ENCODE measurements at regions not wholly inside any gene's neighbourhood (a gene's known extent, or its start where the extent isn't known, plus 50 kb on each side); places are given as distances from the start of the nearest gene placed in this dataset.

GRCh38 chr5:166257661-166258060, 2033.8 kb upstream of the WWC1 start:
- Histone ChIP-seq H3K27me3 (ENCODE audit: control insufficient read depth in 2 of 2, insufficient read depth in 2 of 2, low read length in 2 of 2) (no peaks in the 10 kb centered on the region), H4K20me1 (replicated peaks; ENCODE audit: control insufficient read depth, extremely low read depth, insufficient read depth, low read length) (no peaks in the 10 kb centered on the region), H3K9ac (replicated peaks; ENCODE audit: extremely low read depth, insufficient read depth, low read length) (no peak overlapping the region), H2AFZ (ENCODE audit: low read depth, low read length) (no peak overlapping the region), H3K9me1 (replicated peaks; ENCODE audit: control insufficient read depth, extremely low read depth, insufficient read depth, low read length) (no peaks in the 10 kb centered on the region), H3K9me3 (replicated peaks; ENCODE audit: control insufficient read depth, insufficient read depth, low read length) (peaks cover 7% of the 10 kb centered on the region), H3K4me2 (ENCODE audit: insufficient read depth, low read length) (no peak overlapping the region), H3K36me3 (ENCODE audit: control insufficient read depth in 2 of 2, extremely low read depth in 1 of 2, insufficient read depth in 2 of 2, low read length in 2 of 2) (no peaks in the 10 kb centered on the region), H3K4me1 (ENCODE audit: control insufficient read depth, extremely low read depth, insufficient read depth, low read length) (no peaks in the 10 kb centered on the region), H3K4me3 (replicated peaks in 1 of 3; ENCODE audit: insufficient read depth in 1 of 3, low read depth in 1 of 3, low read length in 3 of 3) (no peak overlapping the region), H3K79me2 (ENCODE audit: control insufficient read depth, insufficient read depth, low read length) (no peaks in the 10 kb centered on the region), H3K27ac (ENCODE audit: insufficient read depth, low read depth, low read length) (no peak overlapping the region)
- FAIRE-seq: no peak
- no peak for DNase-seq (ENCODE audit: low read depth, low spot score)
- intact Hi-C loops (cut with micrococcal nuclease): no loop called here
- dilution Hi-C loops (cut with MboI; ENCODE audit: extremely low pct_ligation_motif_present, low sequenced_read_pairs): no loop called here
- no peak for TF ChIP-seq MYC (IDR thresholded peaks at IDR 0.05; ENCODE audit: low read depth, low read length)
- POLR2A ChIA-PET: no interaction called here
- CTCF ChIA-PET: no interaction called here
- no TSS peak for BruUV-seq (replicated peaks)

- BruUV-seq (replicated peaks): no TSS peak
- Histone ChIP-seq H4K20me1 (replicated peaks; ENCODE audit: control insufficient read depth, extremely low read depth, insufficient read depth, low read length) (no peaks in the 10 kb centered on the region), H3K4me2 (ENCODE audit: insufficient read depth, low read length) (no peak overlapping the region), H3K9ac (replicated peaks; ENCODE audit: extremely low read depth, insufficient read depth, low read length) (no peak overlapping the region), H3K27ac (ENCODE audit: insufficient read depth, low read depth, low read length) (no peak overlapping the region), H3K79me2 (ENCODE audit: control insufficient read depth, insufficient read depth, low read length) (no peaks in the 10 kb centered on the region), H3K4me3 (replicated peaks in 1 of 3; ENCODE audit: insufficient read depth in 1 of 3, low read depth in 1 of 3, low read length in 3 of 3) (no peak overlapping the region), H3K36me3 (ENCODE audit: control insufficient read depth in 2 of 2, extremely low read depth in 1 of 2, insufficient read depth in 2 of 2, low read length in 2 of 2) (no peaks in the 10 kb centered on the region), H3K4me1 (ENCODE audit: control insufficient read depth, extremely low read depth, insufficient read depth, low read length) (no peaks in the 10 kb centered on the region), H3K27me3 (ENCODE audit: control insufficient read depth in 2 of 2, insufficient read depth in 2 of 2, low read length in 2 of 2) (no peaks in the 10 kb centered on the region), H3K9me1 (replicated peaks; ENCODE audit: control insufficient read depth, extremely low read depth, insufficient read depth, low read length) (no peaks in the 10 kb centered on the region), H2AFZ (ENCODE audit: low read depth, low read length) (no peak overlapping the region), H3K9me3 (replicated peaks; ENCODE audit: control insufficient read depth, insufficient read depth, low read length) (peaks cover 7% of the 10 kb centered on the region)
- CTCF ChIA-PET: no interaction called here
- dilution Hi-C loops (cut with MboI; ENCODE audit: extremely low pct_ligation_motif_present, low sequenced_read_pairs): no loop called here
- FAIRE-seq: no peak
- TF ChIP-seq FOS (IDR thresholded peaks at IDR 0.05; ENCODE audit: borderline replicate concordance, insufficient read depth, low read length) (no peak), GATA2 (IDR thresholded peaks at IDR 0.05; ENCODE audit: insufficient read depth, insufficient read length, low read depth, low read length) (no peak), JUN (IDR thresholded peaks at IDR 0.05; ENCODE audit: borderline replicate concordance, insufficient read depth, insufficient read length, low read depth) (no peak), POLR2AphosphoS5 (IDR thresholded peaks at IDR 0.05; ENCODE audit: insufficient read depth, low read depth, low read length) (no peak), EZH2 (IDR thresholded peaks at IDR 0.05; ENCODE audit: borderline replicate concordance, low read depth, low read length, severe bottlenecking) (no peak), POLR2A (IDR thresholded peaks at IDR 0.05; ENCODE audit: low read depth, low read length) (no peak), MAX (IDR thresholded peaks at IDR 0.05; ENCODE audit: insufficient read depth, insufficient read length) (no peak), CTCF (IDR thresholded peaks at IDR 0.05; ENCODE audit: extremely low read depth in 1 of 2, insufficient read depth in 1 of 2, low read depth in 1 of 2, low read length in 2 of 2) (no peak), MYC (IDR thresholded peaks at IDR 0.05; ENCODE audit: low read depth, low read length) (no peak)
- no peak for DNase-seq (ENCODE audit: low read depth, low spot score)
- intact Hi-C loops (cut with micrococcal nuclease): no loop called here
- POLR2A ChIA-PET: no interaction called here
Measured at GRCh38 chr5:166262395-166262794, 2029.0 kb upstream of the WWC1 start.

All from endothelial cell of umbilical vein (primary cell).